Testis (tissue), 2 donors: ENCODE measurements at regions not wholly inside any gene's neighbourhood (a gene's known extent, or its start where the extent isn't known, plus 50 kb on each side); places are given as distances from the start of the nearest gene placed in this dataset.

Experiments used
- DNase-seq: peaks from one replicate; pipeline ENCODE4 v3.0.0-alpha.2; 2019
- H3K27ac ChIP-seq, 2 donors: fragments of 200-600 bp; sonication (generic); one replicate each; pipeline ENCODE4 v1.5.1; 2019
- H3K27me3 ChIP-seq: fragments of 200-600 bp; sonication (generic); one replicate; pipeline ENCODE4 v1.5.1; 2019
- H3K36me3 ChIP-seq: fragments of 200-600 bp; sonication (generic); one replicate; pipeline ENCODE4 v1.5.1; 2017; ENCODE audit warnings: low read depth; ENCODE audit errors: missing control alignments
- H3K4me1 ChIP-seq: fragments of 200-600 bp; sonication (generic); one replicate; pipeline ENCODE4 v1.5.1; 2019
- H3K4me3 ChIP-seq, 2 donors: fragments of 200-600 bp; sonication (generic); one replicate each; pipeline ENCODE4 v1.5.1; 2017 to 2019
- H3K9me3 ChIP-seq: fragments of 200-600 bp; sonication (generic); one replicate; pipeline ENCODE4 v1.5.1; 2017
- CTCF ChIP-seq, 3 experiments: fragments of 450-650 bp in 2 of 3; fragments of 200-600 bp in 1 of 3; sonication (generic) in 1 of 3; IDR thresholded peaks; one replicate each; pipeline ENCODE4 v1.5.1; 2016 to 2019; ENCODE audit warnings: antibody characterized with exemption in 3 of 3, mild to moderate bottlenecking in 2 of 3, moderate library complexity in 1 of 3
- POLR2A ChIP-seq: fragments of 450-650 bp; IDR thresholded peaks from one replicate; pipeline ENCODE4 v1.6.1; 2017; ENCODE audit warnings: antibody characterized with exemption, mild to moderate bottlenecking, moderate library complexity
- WGBS, 2 donors: methylation state at CpG; one replicate each; pipeline ENCODE4 v1.1.5; 2018; 5-methylcytosine and 5-hydroxymethylcytosine counted together
- intact Hi-C: fragments of 100-400 bp; cut with DNase I; formaldehyde crosslinking; loops from one replicate; pipeline ENCODE4 v1.15.1; 2023; ENCODE audit warnings: low total_unique reads

GRCh38 chr16:35188288-35189155 lies 1729.1 kb downstream of the TP53TG3F start:
- Histone ChIP-seq H3K9me3 (no peaks in the 10 kb centered on the region), H3K27ac (no peak overlapping the region), H3K4me1 (no peaks in the 10 kb centered on the region), H3K36me3 (no peaks in the 10 kb centered on the region), H3K27me3 (no peaks in the 10 kb centered on the region), H3K4me3 (no peak overlapping the region)
- peak; percentile 73 for DNase-seq
- intact Hi-C loops: no loop called here
- 58 to 62% methylated on average over 7 to 8 of the region's 8 CpGs for WGBS, 2 donors
- peak; percentile 20 to 33 (median 25) for TF ChIP-seq CTCF (IDR thresholded peaks at IDR 0.05)
- TF ChIP-seq POLR2A: no peak

- no peak for TF ChIP-seq CTCF (IDR thresholded peaks at IDR 0.05)
- TF ChIP-seq POLR2A: no peak
Measured at GRCh38 chr16:35192993-35193392, 1733.6 kb downstream of the TP53TG3F start.

GRCh38 chr16:35193956-35194355 lies 1734.5 kb downstream of the TP53TG3F start:
- Histone ChIP-seq H3K9me3 (no peaks in the 10 kb centered on the region), H3K36me3 (no peaks in the 10 kb centered on the region), H3K27me3 (no peaks in the 10 kb centered on the region), H3K4me3 (no peak overlapping the region), H3K27ac (no peak overlapping the region), H3K4me1 (no peaks in the 10 kb centered on the region)
- no peak for TF ChIP-seq POLR2A
- no peak for TF ChIP-seq CTCF (IDR thresholded peaks at IDR 0.05)
- 43 to 59% methylated on average over 3 of the region's 3 CpGs for WGBS, 2 donors
- no peak for DNase-seq
- intact Hi-C loops: loop anchor here (10.0 kb wide), 1 partner anchor 51 kb away; no protein-coding TSS in a partner anchor

More at GRCh38 chr16:35192993-35193392, 1733.6 kb downstream of the TP53TG3F start:
- H3K27me3 ChIP-seq: no peaks in the 10 kb centered on the region
- 78 to 91% methylated on average over 4 of the region's 4 CpGs for WGBS, 2 donors
- H3K4me3 ChIP-seq: no peak overlapping the region
- intact Hi-C loops: loop anchor here (10.0 kb wide), 1 partner anchor 52 kb away; no protein-coding TSS in a partner anchor
- DNase-seq: no peak
- H3K9me3 ChIP-seq: no peaks in the 10 kb centered on the region
- no peak overlapping the region for H3K27ac ChIP-seq
- no peaks in the 10 kb centered on the region for H3K36me3 ChIP-seq
- H3K4me1 ChIP-seq: no peaks in the 10 kb centered on the region

GRCh38 chr16:35194681-35195080 lies 1735.3 kb downstream of the TP53TG3F start:
- Histone ChIP-seq H3K27me3 (no peaks in the 10 kb centered on the region), H3K9me3 (no peaks in the 10 kb centered on the region), H3K27ac (no peak overlapping the region), H3K4me3 (peak overlapping the region in 1 of 2 donors; percentile 23), H3K4me1 (no peaks in the 10 kb centered on the region), H3K36me3 (no peaks in the 10 kb centered on the region)
- no peak for DNase-seq
- WGBS, 2 donors: 45 to 62% methylated on average over 5 of the region's 5 CpGs
- TF ChIP-seq POLR2A: no peak
- TF ChIP-seq CTCF (IDR thresholded peaks at IDR 0.05): no peak
- intact Hi-C loops: loop anchor here (10.0 kb wide), 1 partner anchor 50 kb away; no protein-coding TSS in a partner anchor
